Colonic mucosa (tissue), 4 donors: ENCODE measurements at regions not wholly inside any gene's neighbourhood (a gene's known extent, or its start where the extent isn't known, plus 50 kb on each side); places are given as distances from the start of the nearest gene placed in this dataset.

Experiments used
- DNase-seq: peaks from one replicate; pipeline ENCODE4 v3.0.0-alpha.2; 2020
- H3K27ac ChIP-seq: fragments of 200-600 bp; one replicate; pipeline ENCODE4 v1.8.0; 2021
- H3K27me3 ChIP-seq: fragments of 200-600 bp; one replicate; pipeline ENCODE4 v1.8.0; 2021
- H3K36me3 ChIP-seq: fragments of 200-600 bp; one replicate; pipeline ENCODE4 v1.8.0; 2021
- H3K4me1 ChIP-seq: fragments of 200-600 bp; one replicate; pipeline ENCODE4 v1.8.0; 2021; ENCODE audit warnings: mild to moderate bottlenecking
- H3K4me3 ChIP-seq: fragments of 200-600 bp; one replicate; pipeline ENCODE4 v1.8.0; 2021
- H3K9ac ChIP-seq, 2 donors: one replicate each; pipeline ENCODE4 v1.7.0; 2013; ENCODE audit warnings: control low read depth in 2 of 2, low read depth in 2 of 2, low read length in 2 of 2
- H3K9me3 ChIP-seq: fragments of 200-600 bp; one replicate; pipeline ENCODE4 v1.8.0; 2021
- intact Hi-C: fragments of 100-400 bp; cut with DNase I; formaldehyde crosslinking; loops from one replicate; pipeline ENCODE4 v1.14.1; 2022
- TF ChIP-seq, protein P1 (sequence below): fragments of 200-600 bp; IDR thresholded peaks from one replicate; pipeline ENCODE4 v1.8.0; 2022; ENCODE audit warnings: antibody characterized with exemption, mild to moderate bottlenecking
- donor health status: healthy.
- donor health status: DM: no; HTN: no; CAD: no.
- donor health status: DM: no; HTN: no; CAD: no.

DNA sequence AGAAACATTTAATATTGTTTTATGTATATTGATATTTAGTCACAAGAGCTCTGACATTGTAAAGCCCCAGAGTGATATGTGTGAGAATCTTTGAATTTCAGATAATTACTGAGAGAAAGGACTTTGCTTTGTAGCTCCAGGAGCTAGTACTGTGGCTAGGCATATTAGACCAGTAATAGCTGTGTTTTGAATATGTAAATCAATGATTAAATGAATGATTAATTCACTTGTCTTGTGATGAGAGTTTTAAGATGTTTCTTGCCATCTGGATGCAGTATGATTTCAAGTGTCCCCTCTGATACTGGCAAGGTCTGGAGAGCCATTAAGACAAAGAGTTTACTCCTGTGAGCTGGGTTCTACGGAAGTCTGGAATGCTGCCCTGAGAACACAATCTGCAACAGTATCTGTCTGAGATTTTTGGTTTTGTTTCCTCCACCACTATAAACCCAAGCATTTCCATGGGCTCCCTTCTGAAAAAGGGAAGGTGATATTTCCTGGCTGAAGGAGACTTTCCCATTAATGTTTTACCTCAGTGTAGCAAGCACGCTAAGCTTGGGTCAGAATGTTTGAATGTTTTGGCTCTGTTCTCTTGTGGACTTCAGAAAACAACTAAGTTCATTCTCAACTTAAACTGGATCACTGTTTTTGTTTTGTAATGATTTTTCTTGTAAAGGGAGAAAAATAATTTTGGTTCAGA, 61.3 kb upstream of the BICC1 start:
- H3K27me3 ChIP-seq: no peaks in the 10 kb centered on the region

DNA sequence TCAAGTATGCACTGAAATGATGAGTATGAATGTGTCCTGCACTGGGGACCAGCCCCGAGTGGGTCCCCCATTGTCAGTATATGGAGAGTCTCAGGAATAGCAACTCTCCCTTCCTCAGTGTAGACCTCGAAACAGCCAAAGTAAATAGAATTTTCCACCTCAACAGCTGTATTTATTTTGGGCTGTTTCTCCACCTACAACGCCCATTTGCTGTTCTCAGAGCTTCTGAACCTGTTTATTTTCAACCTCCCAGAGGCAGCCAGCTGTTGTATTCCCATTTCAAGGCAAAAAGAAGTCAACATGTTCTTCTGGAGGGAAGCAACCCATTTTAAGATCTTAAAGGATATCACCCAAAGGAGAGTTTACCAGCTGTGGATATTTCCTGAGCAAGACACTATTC, 59.6 kb upstream of the BICC1 start:
- TF ChIP-seq, protein P1, sequence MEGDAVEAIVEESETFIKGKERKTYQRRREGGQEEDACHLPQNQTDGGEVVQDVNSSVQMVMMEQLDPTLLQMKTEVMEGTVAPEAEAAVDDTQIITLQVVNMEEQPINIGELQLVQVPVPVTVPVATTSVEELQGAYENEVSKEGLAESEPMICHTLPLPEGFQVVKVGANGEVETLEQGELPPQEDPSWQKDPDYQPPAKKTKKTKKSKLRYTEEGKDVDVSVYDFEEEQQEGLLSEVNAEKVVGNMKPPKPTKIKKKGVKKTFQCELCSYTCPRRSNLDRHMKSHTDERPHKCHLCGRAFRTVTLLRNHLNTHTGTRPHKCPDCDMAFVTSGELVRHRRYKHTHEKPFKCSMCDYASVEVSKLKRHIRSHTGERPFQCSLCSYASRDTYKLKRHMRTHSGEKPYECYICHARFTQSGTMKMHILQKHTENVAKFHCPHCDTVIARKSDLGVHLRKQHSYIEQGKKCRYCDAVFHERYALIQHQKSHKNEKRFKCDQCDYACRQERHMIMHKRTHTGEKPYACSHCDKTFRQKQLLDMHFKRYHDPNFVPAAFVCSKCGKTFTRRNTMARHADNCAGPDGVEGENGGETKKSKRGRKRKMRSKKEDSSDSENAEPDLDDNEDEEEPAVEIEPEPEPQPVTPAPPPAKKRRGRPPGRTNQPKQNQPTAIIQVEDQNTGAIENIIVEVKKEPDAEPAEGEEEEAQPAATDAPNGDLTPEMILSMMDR: no peak
- no peaks in the 10 kb centered on the region for H3K27me3 ChIP-seq
- intact Hi-C loops: no loop called here

More for the DNA sequence above, 61.3 kb upstream of the BICC1 start:
- no peak overlapping the region for H3K27ac ChIP-seq
- H3K9ac ChIP-seq: no peak overlapping the region
- no peak for DNase-seq
- no peaks in the 10 kb centered on the region for H3K4me1 ChIP-seq
- H3K9me3 ChIP-seq: no peaks in the 10 kb centered on the region
- no peaks in the 10 kb centered on the region for H3K36me3 ChIP-seq
- H3K4me3 ChIP-seq: no peak overlapping the region
- TF ChIP-seq, protein P1: no peak
- intact Hi-C loops: no loop called here

DNA sequence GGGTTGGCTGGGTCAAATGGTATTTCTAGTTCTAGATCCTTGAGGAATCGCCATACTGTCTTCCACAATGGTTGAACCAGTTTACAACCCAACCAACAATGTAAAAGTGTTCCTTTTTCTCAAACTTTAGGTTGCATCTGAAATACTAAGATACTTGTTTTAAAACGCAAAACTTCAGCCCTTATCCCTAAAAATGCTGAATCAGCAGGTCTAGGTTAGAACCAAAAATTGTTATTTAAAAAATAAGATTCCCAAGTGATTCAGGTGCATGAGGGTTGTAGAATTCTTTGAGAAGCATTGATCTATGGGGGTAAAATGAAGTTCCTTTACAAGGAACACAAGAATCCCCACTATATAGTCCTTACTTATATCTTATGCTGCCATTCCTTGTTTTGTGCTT, 56.5 kb upstream of the BICC1 start:
- intact Hi-C loops: no loop called here
- Histone ChIP-seq H3K4me3 (no peak overlapping the region), H3K9me3 (no peaks in the 10 kb centered on the region), H3K27me3 (no peaks in the 10 kb centered on the region), H3K27ac (no peak overlapping the region), H3K9ac (no peak overlapping the region), H3K4me1 (no peaks in the 10 kb centered on the region), H3K36me3 (no peaks in the 10 kb centered on the region)
- TF ChIP-seq, protein P1: no peak
- DNase-seq: no peak

More for the DNA sequence above, 59.6 kb upstream of the BICC1 start:
- Histone ChIP-seq H3K9me3 (no peaks in the 10 kb centered on the region), H3K9ac (no peak overlapping the region), H3K4me3 (no peak overlapping the region), H3K27ac (no peak overlapping the region), H3K4me1 (no peaks in the 10 kb centered on the region), H3K36me3 (no peaks in the 10 kb centered on the region)
- no peak for DNase-seq

DNA sequence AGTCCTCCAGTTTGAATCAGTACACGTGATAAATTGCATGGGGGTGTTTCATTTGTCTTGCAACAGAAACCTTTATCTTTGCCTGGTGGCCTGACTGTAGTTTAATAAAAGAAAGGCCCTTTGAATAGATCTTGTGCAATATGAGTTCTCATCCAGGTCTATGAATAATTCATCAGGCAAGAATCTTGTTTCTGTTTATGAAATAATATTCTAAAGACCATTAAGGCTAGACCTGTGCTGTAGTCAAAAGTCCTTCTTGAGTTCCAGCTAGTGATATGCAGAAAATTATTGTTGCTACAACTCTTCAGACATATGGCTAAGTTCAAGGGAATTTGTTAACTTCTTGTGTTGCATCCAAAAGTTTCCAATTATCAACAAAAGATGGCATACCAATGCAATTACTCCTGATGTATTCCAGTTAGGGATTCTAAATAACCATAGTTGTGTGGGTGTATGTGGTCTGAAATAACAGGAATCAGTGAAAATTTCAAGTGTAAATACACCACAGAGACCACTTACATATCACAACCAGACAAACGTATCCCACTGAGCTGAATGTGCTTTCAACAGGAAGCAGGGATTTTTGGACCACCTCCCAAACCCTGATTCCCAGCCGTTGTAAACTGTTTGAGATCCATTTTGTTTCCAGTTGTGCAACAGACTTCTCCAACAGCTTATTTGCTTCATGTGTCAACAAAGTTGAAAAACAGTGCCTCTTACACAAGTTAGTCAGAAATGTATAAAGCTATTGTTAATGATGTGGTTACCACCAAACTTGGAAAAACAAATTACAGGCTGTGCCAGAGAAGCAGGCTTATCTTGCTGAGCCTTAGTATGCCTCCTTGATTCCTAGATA, 54.7 kb upstream of the BICC1 start:
- no peak overlapping the region for H3K27ac ChIP-seq
- TF ChIP-seq, protein P1: no peak

DNA sequence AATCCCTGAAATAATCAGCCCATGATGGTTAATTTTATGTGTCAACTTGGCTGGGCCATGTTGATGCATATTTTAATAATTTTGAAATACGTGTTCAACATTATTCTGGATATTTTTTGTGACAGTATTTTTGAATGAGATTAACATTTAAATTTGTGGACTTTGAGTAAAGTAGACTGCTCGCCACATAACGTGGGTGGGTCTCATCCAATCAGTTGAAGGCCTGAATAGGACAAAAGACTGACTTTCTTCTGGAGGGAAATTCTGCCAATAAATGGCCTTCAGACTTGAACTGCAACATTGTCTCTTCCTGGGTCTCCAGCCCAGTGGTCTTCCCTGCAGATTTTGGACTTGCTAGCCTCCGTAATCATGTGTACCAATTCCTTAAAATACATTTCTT, 53.6 kb upstream of the BICC1 start:
- TF ChIP-seq, protein P1: no peak
- intact Hi-C loops: no loop called here
- no peaks in the 10 kb centered on the region for H3K4me1 ChIP-seq
- no peak overlapping the region for H3K4me3 ChIP-seq
- DNase-seq: no peak
- no peaks in the 10 kb centered on the region for H3K9me3 ChIP-seq
- H3K36me3 ChIP-seq: no peaks in the 10 kb centered on the region
- H3K27me3 ChIP-seq: no peaks in the 10 kb centered on the region
- no peak overlapping the region for H3K27ac ChIP-seq
- H3K9ac ChIP-seq: no peak overlapping the region

More for the DNA sequence above, 54.7 kb upstream of the BICC1 start:
- no peak overlapping the region for H3K9ac ChIP-seq
- no peaks in the 10 kb centered on the region for H3K27me3 ChIP-seq
- H3K36me3 ChIP-seq: no peaks in the 10 kb centered on the region
- H3K9me3 ChIP-seq: no peaks in the 10 kb centered on the region
- no peak overlapping the region for H3K4me3 ChIP-seq
- intact Hi-C loops: no loop called here
- no peaks in the 10 kb centered on the region for H3K4me1 ChIP-seq
- DNase-seq: peak; percentile 43
